ENCODE measurements at regions not wholly inside any gene's neighbourhood (a gene's known extent, or its start where the extent isn't known, plus 50 kb on each side); places are given as distances from the start of the nearest gene placed in this dataset.

GRCh38 chr1:221448585-221449175 lies 293.2 kb downstream of the DUSP10 start:
- 80 to 83% methylated on average over 7 of the region's 7 CpGs for WGBS, 2 donors
- Histone ChIP-seq H3K27ac (no peak overlapping the region), H3K9me3 (no peaks in the 10 kb centered on the region), H3K4me3 (no peak overlapping the region), H3K4me1 (no peaks in the 10 kb centered on the region), H3K27me3 (no peaks in the 10 kb centered on the region), H3K36me3 (no peaks in the 10 kb centered on the region)
- ATAC-seq (ENCODE audit: low FRiP score in 2 of 2) = no peak
- no peak for TF ChIP-seq EP300 (IDR thresholded peaks at IDR 0.05)
- no peak for TF ChIP-seq CTCF (IDR thresholded peaks at IDR 0.05)
- TF ChIP-seq POLR2A (IDR thresholded peaks at IDR 0.05) = no peak
- no peak for DNase-seq

GRCh38 chr1:221449194-221449593 lies 292.7 kb downstream of the DUSP10 start:
- Histone ChIP-seq H3K9me3 (no peaks in the 10 kb centered on the region), H3K36me3 (no peaks in the 10 kb centered on the region), H3K27me3 (no peaks in the 10 kb centered on the region), H3K4me1 (no peaks in the 10 kb centered on the region), H3K4me3 (no peak overlapping the region), H3K27ac (no peak overlapping the region)
- ATAC-seq (ENCODE audit: low FRiP score in 2 of 2) (no peak), DNase-seq (no peak)
- 79 to 90% methylated on average over 2 of the region's 2 CpGs for WGBS, 2 donors
- TF ChIP-seq EP300 (IDR thresholded peaks at IDR 0.05) (no peak), CTCF (IDR thresholded peaks at IDR 0.05) (no peak), POLR2A (IDR thresholded peaks at IDR 0.05) (no peak), POLR2AphosphoS5 (IDR thresholded peaks at IDR 0.05) (no peak)

- no peak for ATAC-seq (ENCODE audit: low FRiP score in 2 of 2)
- H3K4me3 ChIP-seq = no peak overlapping the region
- no peak overlapping the region for H3K27ac ChIP-seq
- no peak for TF ChIP-seq POLR2AphosphoS5 (IDR thresholded peaks at IDR 0.05)
- TF ChIP-seq EP300 (IDR thresholded peaks at IDR 0.05) = no peak
- no peak for TF ChIP-seq POLR2A (IDR thresholded peaks at IDR 0.05)
- TF ChIP-seq CTCF (IDR thresholded peaks at IDR 0.05) = no peak
- H3K4me1 ChIP-seq = no peaks in the 10 kb centered on the region
- H3K9me3 ChIP-seq = no peaks in the 10 kb centered on the region
- WGBS, 2 donors = 88 to 91% methylated on average over 3 of the region's 3 CpGs
- H3K27me3 ChIP-seq = no peaks in the 10 kb centered on the region
- H3K36me3 ChIP-seq = no peaks in the 10 kb centered on the region
- DNase-seq = no peak
These were observed 292.0 kb downstream of the DUSP10 start for GRCh38 chr1:221449801-221450470.

- Histone ChIP-seq H3K4me3 (no peak overlapping the region), H3K36me3 (no peaks in the 10 kb centered on the region), H3K27ac (no peak overlapping the region), H3K27me3 (no peaks in the 10 kb centered on the region), H3K4me1 (no peaks in the 10 kb centered on the region), H3K9me3 (no peaks in the 10 kb centered on the region)
- DNase-seq (no peak), ATAC-seq (ENCODE audit: low FRiP score in 2 of 2) (no peak)
- TF ChIP-seq POLR2A (IDR thresholded peaks at IDR 0.05) = no peak
- no peak for TF ChIP-seq EP300 (IDR thresholded peaks at IDR 0.05)
- no peak for TF ChIP-seq POLR2AphosphoS5 (IDR thresholded peaks at IDR 0.05)
- TF ChIP-seq CTCF (IDR thresholded peaks at IDR 0.05) = no peak
- WGBS, 2 donors = 64 to 67% methylated on average over 1 of the region's 1 CpG
These were observed 290.1 kb downstream of the DUSP10 start for GRCh38 chr1:221451741-221452140.

- no peaks in the 10 kb centered on the region for H3K36me3 ChIP-seq
- TF ChIP-seq CTCF (IDR thresholded peaks at IDR 0.05) (no peak), POLR2A (IDR thresholded peaks at IDR 0.05) (no peak), EP300 (IDR thresholded peaks at IDR 0.05) (no peak), POLR2AphosphoS5 (IDR thresholded peaks at IDR 0.05) (no peak)
- H3K9me3 ChIP-seq = no peaks in the 10 kb centered on the region
- H3K4me1 ChIP-seq = peaks cover 0 to 3% (median 0%) of the 10 kb centered on the region in 4 donors
- DNase-seq (no peak), ATAC-seq (ENCODE audit: low FRiP score in 2 of 2) (no peak)
- no peak overlapping the region for H3K27ac ChIP-seq
- no peaks in the 10 kb centered on the region for H3K27me3 ChIP-seq
- 80 to 95% methylated on average over 2 of the region's 2 CpGs for WGBS, 2 donors
- H3K4me3 ChIP-seq = no peak overlapping the region
These were observed 287.8 kb downstream of the DUSP10 start for GRCh38 chr1:221454096-221454495.

Data from upper lobe of left lung (tissue), 6 donors.